HUES6 (cell line): ENCODE measurements at regions not wholly inside any gene's neighbourhood (a gene's known extent, or its start where the extent isn't known, plus 50 kb on each side); places are given as distances from the start of the nearest gene placed in this dataset.

Source experiments
- H3K27ac ChIP-seq: 2 replicates; pipeline ENCODE4 v1.7.0; 2013; ENCODE audit warnings: low read depth, mild to moderate bottlenecking, low read length, inconsistent platforms
- H3K27me3 ChIP-seq: 2 replicates; pipeline ENCODE4 v1.6.1; 2013; ENCODE audit warnings: low read length; ENCODE audit not compliant: control insufficient read depth, insufficient read depth
- H3K36me3 ChIP-seq: 2 replicates; pipeline ENCODE4 v1.6.1; 2013; ENCODE audit warnings: low read length; ENCODE audit not compliant: control insufficient read depth, insufficient read depth
- H3K4me1 ChIP-seq: 2 replicates; pipeline ENCODE4 v1.6.1; 2013; ENCODE audit warnings: low read length; ENCODE audit not compliant: control insufficient read depth, insufficient read depth
- H3K4me3 ChIP-seq: 2 replicates; pipeline ENCODE4 v1.5.1; 2013; ENCODE audit warnings: low read depth, low read length
- H3K9ac ChIP-seq: one replicate; pipeline ENCODE4 v1.6.1; 2013; ENCODE audit warnings: mild to moderate bottlenecking, low read length
- H3K9me3 ChIP-seq: 2 replicates; pipeline ENCODE4 v1.6.1; 2013; ENCODE audit warnings: low read depth, low read length; ENCODE audit not compliant: control insufficient read depth, insufficient read depth

DNA sequence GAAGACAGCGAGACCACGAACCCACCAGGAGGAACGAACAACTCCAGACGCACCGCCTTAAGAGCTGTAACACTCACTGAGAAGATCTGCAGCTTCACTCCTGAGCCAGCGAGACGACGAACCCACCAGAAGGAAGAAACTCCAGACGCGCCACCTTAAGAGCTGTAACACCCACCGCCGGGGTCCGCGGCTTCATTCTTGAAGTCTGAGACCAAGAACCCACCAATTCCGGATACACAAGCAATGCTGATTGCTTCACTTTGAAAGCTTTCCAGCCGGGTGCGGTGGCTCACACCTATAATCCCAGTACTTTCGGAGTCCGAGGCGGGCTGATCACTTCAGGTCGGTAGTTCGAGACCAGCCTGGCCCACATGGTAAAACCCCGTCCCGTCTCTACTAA, 177.2 kb upstream of the MYO3A start:
- no peaks in the 10 kb centered on the region for H3K27me3 ChIP-seq
- H3K9ac ChIP-seq, result no peak overlapping the region
- H3K4me1 ChIP-seq, result peaks cover 12% of the 10 kb centered on the region
- H3K4me3 ChIP-seq, result no peak overlapping the region
- no peaks in the 10 kb centered on the region for H3K36me3 ChIP-seq
- H3K9me3 ChIP-seq, result no peaks in the 10 kb centered on the region
- H3K27ac ChIP-seq, result no peak overlapping the region

DNA sequence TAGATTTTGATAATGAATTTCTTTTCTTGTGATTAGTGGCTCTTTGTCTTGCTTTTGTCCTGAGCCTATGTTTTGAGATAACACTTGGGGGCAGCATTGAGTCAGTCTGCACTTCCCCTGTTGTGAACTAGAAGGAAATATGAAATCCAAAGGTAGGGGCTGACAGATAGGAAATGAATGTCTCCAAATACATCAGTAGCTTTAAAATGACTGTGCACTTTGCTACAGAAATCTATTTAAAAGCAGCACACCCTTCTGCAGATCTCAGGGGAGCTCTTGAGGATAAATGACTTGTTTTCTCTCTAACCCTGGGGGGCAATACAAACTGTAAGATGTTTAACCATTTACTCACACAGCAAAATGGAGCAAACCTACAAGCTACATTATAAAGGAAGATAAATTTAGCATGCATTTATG, 176.0 kb upstream of the MYO3A start:
- no peaks in the 10 kb centered on the region for H3K27me3 ChIP-seq
- no peak overlapping the region; the same call in 1 of the 2 replicates for H3K27ac ChIP-seq
- peak overlapping the region; percentile 17; the same call in 1 of the 2 replicates for H3K4me3 ChIP-seq
- H3K4me1 ChIP-seq, result peaks cover 12% of the 10 kb centered on the region
- no peaks in the 10 kb centered on the region for H3K36me3 ChIP-seq
- no peak overlapping the region for H3K9ac ChIP-seq
- peaks cover 5% of the 10 kb centered on the region for H3K9me3 ChIP-seq

GRCh38 chr10:25758511-25758910, 175.5 kb upstream of the MYO3A start:
- H3K27me3 ChIP-seq, result no peaks in the 10 kb centered on the region
- H3K4me1 ChIP-seq, result peaks cover 12% of the 10 kb centered on the region

DNA sequence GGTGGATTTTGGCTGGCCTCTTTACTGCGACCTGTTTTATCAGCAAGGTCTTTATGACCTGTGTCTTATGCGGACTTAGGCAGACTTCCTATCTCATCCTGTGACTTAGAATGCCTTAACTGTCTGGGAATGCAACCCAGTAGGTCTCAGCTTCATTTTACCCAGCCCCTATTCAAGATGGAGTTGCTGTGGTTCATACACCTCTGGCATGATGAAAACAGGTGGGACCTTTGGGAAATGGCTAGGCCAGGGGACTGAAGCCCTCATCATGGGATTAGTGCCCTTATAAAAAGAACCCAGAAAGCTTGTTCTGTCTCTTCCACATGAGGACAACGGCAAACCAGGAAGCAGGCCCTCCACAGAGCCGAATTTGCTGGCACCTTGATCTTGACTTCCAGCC, 172.1 kb upstream of the MYO3A start:
- Histone ChIP-seq H3K4me1 (peaks cover 33% of the 10 kb centered on the region), H3K36me3 (no peaks in the 10 kb centered on the region), H3K9me3 (peaks cover 10% of the 10 kb centered on the region), H3K27ac (no peak overlapping the region), H3K4me3 (no peak overlapping the region), H3K9ac (no peak overlapping the region), H3K27me3 (no peaks in the 10 kb centered on the region)

More at GRCh38 chr10:25758511-25758910, 175.5 kb upstream of the MYO3A start:
- H3K9me3 ChIP-seq, result peaks cover 9% of the 10 kb centered on the region
- no peaks in the 10 kb centered on the region for H3K36me3 ChIP-seq
- no peak overlapping the region for H3K9ac ChIP-seq
- peak overlapping the region; percentile 17; the same call in 1 of the 2 replicates for H3K4me3 ChIP-seq
- no peak overlapping the region for H3K27ac ChIP-seq

- Histone ChIP-seq H3K9me3 (peaks cover 10% of the 10 kb centered on the region), H3K36me3 (no peaks in the 10 kb centered on the region), H3K27me3 (no peaks in the 10 kb centered on the region), H3K4me1 (peaks cover 32% of the 10 kb centered on the region), H3K4me3 (peak overlapping the region; percentile 56; the same call in 1 of the 2 replicates), H3K9ac (no peak overlapping the region), H3K27ac (peak overlapping the region; percentile 68; the same call in 1 of the 2 replicates)
Measured at GRCh38 chr10:25766213-25766612, 167.8 kb upstream of the MYO3A start.

DNA sequence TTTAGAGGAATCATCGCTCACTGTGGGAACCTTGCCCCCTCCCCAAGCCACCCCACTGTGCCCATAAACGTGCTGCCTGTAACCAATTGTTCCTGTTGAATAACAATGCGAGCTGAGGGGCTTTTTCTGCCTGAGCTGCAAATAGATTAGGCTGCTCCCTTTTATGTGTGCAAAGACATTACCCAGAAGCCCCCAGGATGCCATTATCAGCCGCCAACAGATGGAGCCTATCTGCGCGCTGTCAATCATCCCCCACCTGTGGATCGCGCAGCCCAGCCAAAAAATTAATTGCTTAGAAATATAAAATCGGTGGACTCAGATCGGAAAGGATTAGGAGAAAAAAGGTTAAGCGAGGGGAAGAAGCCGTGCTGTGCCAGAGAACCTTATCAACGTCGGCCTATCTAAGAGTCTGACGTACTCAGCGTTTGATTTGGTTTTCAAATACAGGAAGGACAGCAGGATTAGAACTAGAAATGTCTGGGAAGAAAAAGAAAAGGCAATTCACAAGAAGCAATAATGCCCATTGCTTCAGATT, 167.3 kb upstream of the MYO3A start:
- H3K27ac ChIP-seq, result peak overlapping the region; percentile 68; the same call in 1 of the 2 replicates
- peak overlapping the region; percentile 56 for H3K4me3 ChIP-seq
- no peak overlapping the region for H3K9ac ChIP-seq
- H3K9me3 ChIP-seq, result peaks cover 10% of the 10 kb centered on the region
- no peaks in the 10 kb centered on the region for H3K27me3 ChIP-seq
- H3K4me1 ChIP-seq, result peaks cover 32% of the 10 kb centered on the region
- H3K36me3 ChIP-seq, result no peaks in the 10 kb centered on the region

GRCh38 chr10:25768167-25768566, 165.9 kb upstream of the MYO3A start:
- no peak overlapping the region for H3K27ac ChIP-seq
- no peak overlapping the region for H3K4me3 ChIP-seq
- H3K36me3 ChIP-seq, result no peaks in the 10 kb centered on the region
- no peak overlapping the region for H3K9ac ChIP-seq
- no peaks in the 10 kb centered on the region for H3K27me3 ChIP-seq
- H3K4me1 ChIP-seq, result peaks cover 32% of the 10 kb centered on the region
- peaks cover 4% of the 10 kb centered on the region for H3K9me3 ChIP-seq

DNA sequence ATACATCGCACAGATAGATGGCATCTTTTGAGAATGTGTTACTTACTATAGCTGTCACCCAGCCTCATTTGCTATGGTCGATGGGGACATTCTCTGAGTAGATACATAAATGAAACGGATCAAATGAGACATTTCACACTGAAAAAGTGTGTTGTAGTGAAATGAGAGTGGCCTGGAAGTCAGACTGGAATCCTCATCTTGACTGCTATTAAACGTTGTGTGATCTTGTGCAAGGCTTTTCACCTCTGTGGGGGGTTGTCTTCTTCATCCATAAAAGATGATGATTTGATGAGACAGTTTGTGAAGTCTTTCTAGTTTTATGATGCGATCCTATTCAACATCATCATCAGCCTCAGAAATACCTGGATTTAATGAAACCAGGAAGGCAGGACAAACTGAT, 155.4 kb upstream of the MYO3A start:
- H3K9ac ChIP-seq, result no peak overlapping the region
- peaks cover 16% of the 10 kb centered on the region for H3K4me1 ChIP-seq
- H3K4me3 ChIP-seq, result no peak overlapping the region
- H3K36me3 ChIP-seq, result no peaks in the 10 kb centered on the region
- no peaks in the 10 kb centered on the region for H3K27me3 ChIP-seq
- H3K27ac ChIP-seq, result no peak overlapping the region
- H3K9me3 ChIP-seq, result no peaks in the 10 kb centered on the region

DNA sequence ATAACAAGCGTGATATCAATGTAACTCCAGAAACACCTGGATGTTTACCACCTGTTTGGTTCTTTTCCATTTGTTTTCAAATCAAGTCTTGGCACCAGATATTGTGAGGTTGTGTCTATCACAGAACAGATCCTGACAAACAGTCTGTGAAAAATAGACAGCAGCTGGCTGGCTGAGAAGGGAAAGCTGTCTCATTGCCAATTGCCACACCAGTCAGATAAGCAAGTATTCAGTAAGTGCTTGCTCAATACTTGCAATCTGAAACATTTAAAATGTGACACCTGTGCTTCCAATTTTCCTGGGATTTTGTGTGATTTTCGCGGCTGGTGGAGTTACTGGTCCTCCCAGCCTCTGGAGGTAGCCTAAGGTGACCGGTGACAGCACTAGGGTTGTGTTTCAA, 147.9 kb upstream of the MYO3A start:
- H3K9ac ChIP-seq, result no peak overlapping the region
- H3K4me1 ChIP-seq, result peaks cover 5% of the 10 kb centered on the region
- H3K27ac ChIP-seq, result no peak overlapping the region
- no peaks in the 10 kb centered on the region for H3K36me3 ChIP-seq
- H3K27me3 ChIP-seq, result no peaks in the 10 kb centered on the region
- no peaks in the 10 kb centered on the region for H3K9me3 ChIP-seq
- H3K4me3 ChIP-seq, result no peak overlapping the region

DNA sequence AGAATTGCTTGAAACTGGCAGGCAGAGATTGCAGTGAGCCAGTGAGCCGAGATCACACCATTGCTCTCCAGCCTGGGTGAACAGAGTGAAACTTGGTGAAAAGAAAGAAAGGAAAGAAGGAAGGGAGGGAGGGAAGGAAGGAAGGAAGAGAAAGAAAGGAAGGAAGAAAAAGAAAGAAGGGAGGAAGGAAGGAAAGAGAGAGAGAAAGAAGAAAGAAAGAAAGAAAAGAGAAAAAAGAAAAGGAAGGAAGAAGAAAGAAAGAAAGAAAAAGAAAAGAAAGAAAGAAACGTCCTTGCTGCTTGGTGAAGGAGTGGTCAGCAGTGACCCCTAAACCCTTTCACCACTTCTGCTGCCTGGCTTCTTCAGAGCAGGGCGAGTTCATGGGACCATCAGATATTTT, 147.1 kb upstream of the MYO3A start:
- H3K9ac ChIP-seq, result no peak overlapping the region
- H3K27me3 ChIP-seq, result no peaks in the 10 kb centered on the region
- no peak overlapping the region for H3K27ac ChIP-seq
- H3K9me3 ChIP-seq, result no peaks in the 10 kb centered on the region
- peaks cover 5% of the 10 kb centered on the region for H3K4me1 ChIP-seq
- no peaks in the 10 kb centered on the region for H3K36me3 ChIP-seq
- H3K4me3 ChIP-seq, result no peak overlapping the region

GRCh38 chr10:25797888-25798429, 136.1 kb upstream of the MYO3A start:
- Histone ChIP-seq H3K9me3 (no peaks in the 10 kb centered on the region), H3K27me3 (no peaks in the 10 kb centered on the region), H3K4me3 (no peak overlapping the region), H3K4me1 (peaks cover 4% of the 10 kb centered on the region; the same call in 1 of the 2 replicates), H3K27ac (no peak overlapping the region), H3K9ac (no peak overlapping the region), H3K36me3 (no peaks in the 10 kb centered on the region)
